Loucy (cell line): ENCODE measurements at regions not wholly inside any gene's neighbourhood (a gene's known extent, or its start where the extent isn't known, plus 50 kb on each side); places are given as distances from the start of the nearest gene placed in this dataset.

Experiments
- H2AFZ ChIP-seq: fragments of 200-600 bp; sonication (generic); 2 replicates; pipeline ENCODE4 v1.6.0; 2016; ENCODE audit warnings: antibody characterized with exemption, mild to moderate bottlenecking, low read length, moderate library complexity
- H3F3A ChIP-seq: fragments of 200-600 bp; 2 replicates; pipeline ENCODE4 v1.6.0; 2016; ENCODE audit warnings: antibody characterized with exemption, low read depth, mild to moderate bottlenecking
- H3K27me3 ChIP-seq: fragments of 200-600 bp; sonication (generic); 2 replicates; pipeline ENCODE4 v1.6.1; 2014; ENCODE audit warnings: low read length, mild to moderate bottlenecking; ENCODE audit not compliant: insufficient read depth, poor library complexity, severe bottlenecking
- H3K36me3 ChIP-seq: fragments of 200-600 bp; sonication (generic); 2 replicates; pipeline ENCODE4 v1.6.1; 2016; ENCODE audit warnings: low read length; ENCODE audit not compliant: insufficient read depth
- H3K4me1 ChIP-seq: fragments of 200-600 bp; sonication (generic); 2 replicates; pipeline ENCODE4 v1.5.1; 2014; ENCODE audit warnings: low read length, mild to moderate bottlenecking; ENCODE audit not compliant: insufficient read depth, poor library complexity, severe bottlenecking
- H3K4me2 ChIP-seq: fragments of 200-600 bp; sonication (generic); 2 replicates; pipeline ENCODE4 v1.6.0; 2014; ENCODE audit warnings: antibody characterized with exemption, low read length, low read depth, mild to moderate bottlenecking; ENCODE audit not compliant: poor library complexity, severe bottlenecking
- H3K4me3 ChIP-seq: fragments of 200-600 bp; sonication (generic); 2 replicates; pipeline ENCODE4 v1.5.1; 2014; ENCODE audit warnings: low read length, mild to moderate bottlenecking, mixed read lengths; ENCODE audit not compliant: poor library complexity, severe bottlenecking
- H3K79me2 ChIP-seq: fragments of 200-600 bp; sonication (generic); 2 replicates; pipeline ENCODE4 v1.6.1; 2014; ENCODE audit warnings: low read length; ENCODE audit not compliant: insufficient read depth
- H3K9ac ChIP-seq: fragments of 200-600 bp; sonication (generic); 2 replicates; pipeline ENCODE4 v1.6.0; 2014; ENCODE audit warnings: mild to moderate bottlenecking, low read depth, low read length, moderate library complexity; ENCODE audit not compliant: poor library complexity, severe bottlenecking
- H3K9me2 ChIP-seq: fragments of 200-600 bp; sonication (generic); replicated peaks from 2 replicates; pipeline ENCODE4 v1.6.1; 2016; ENCODE audit warnings: low read depth, low read length, mixed read lengths
- H3K9me3 ChIP-seq: fragments of 200-600 bp; sonication (generic); 2 replicates; pipeline ENCODE4 v1.6.1; 2014; ENCODE audit warnings: mild to moderate bottlenecking, antibody characterized with exemption, low read length, low read depth; ENCODE audit not compliant: insufficient read depth
- H4K20me1 ChIP-seq: fragments of 200-600 bp; sonication (generic); 2 replicates; pipeline ENCODE4 v1.6.0; 2014; ENCODE audit warnings: antibody characterized with exemption, low read length, mild to moderate bottlenecking; ENCODE audit not compliant: insufficient read depth, poor library complexity, severe bottlenecking
- EZH2phosphoT487 ChIP-seq: fragments of 200-600 bp; IDR thresholded peaks from 2 replicates; pipeline ENCODE4 v1.6.1; 2018; ENCODE audit warnings: antibody characterized with exemption, mild to moderate bottlenecking, moderate library complexity, borderline replicate concordance
- TF ChIP-seq, protein P1 (sequence below): fragments of 200-600 bp; sonication (generic); conservative IDR thresholded peaks from 2 replicates; pipeline ENCODE4 v1.5.1; 2014; ENCODE audit warnings: mild to moderate bottlenecking, antibody characterized with exemption, low read length

DNA sequence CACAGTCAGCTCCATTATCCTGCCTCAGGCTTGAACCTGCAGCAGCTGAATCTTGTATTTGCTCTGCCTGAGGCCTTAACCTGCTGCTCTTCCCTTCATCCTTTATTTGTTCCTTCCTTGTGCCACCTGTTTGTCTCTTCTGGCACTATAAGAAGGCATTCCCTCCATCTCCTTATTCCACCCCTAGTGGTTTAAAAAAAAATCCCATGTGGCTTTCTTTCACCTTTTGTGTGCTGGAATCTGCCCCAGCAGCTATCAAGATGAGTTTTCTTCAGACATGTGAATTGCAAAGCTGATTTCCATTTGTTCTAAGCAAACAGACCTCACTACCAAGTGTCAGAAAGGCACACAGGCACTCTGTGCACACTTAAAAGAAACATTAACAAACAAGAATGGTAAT, 294.6 kb downstream of the TTLL7 start:
- Histone ChIP-seq H4K20me1 (no peaks in the 10 kb centered on the region), H3K4me2 (no peak overlapping the region), H3K79me2 (no peaks in the 10 kb centered on the region), H2AFZ (no peak overlapping the region), H3K9me3 (no peaks in the 10 kb centered on the region), H3K4me3 (no peak overlapping the region), H3K9me2 (no peaks in the 10 kb centered on the region), H3K4me1 (no peaks in the 10 kb centered on the region), H3K9ac (no peak overlapping the region), H3K36me3 (no peaks in the 10 kb centered on the region), H3K27me3 (no peaks in the 10 kb centered on the region), H3F3A (no peaks in the 10 kb centered on the region)
- no peak for TF ChIP-seq EZH2phosphoT487
- TF ChIP-seq, protein P1, sequence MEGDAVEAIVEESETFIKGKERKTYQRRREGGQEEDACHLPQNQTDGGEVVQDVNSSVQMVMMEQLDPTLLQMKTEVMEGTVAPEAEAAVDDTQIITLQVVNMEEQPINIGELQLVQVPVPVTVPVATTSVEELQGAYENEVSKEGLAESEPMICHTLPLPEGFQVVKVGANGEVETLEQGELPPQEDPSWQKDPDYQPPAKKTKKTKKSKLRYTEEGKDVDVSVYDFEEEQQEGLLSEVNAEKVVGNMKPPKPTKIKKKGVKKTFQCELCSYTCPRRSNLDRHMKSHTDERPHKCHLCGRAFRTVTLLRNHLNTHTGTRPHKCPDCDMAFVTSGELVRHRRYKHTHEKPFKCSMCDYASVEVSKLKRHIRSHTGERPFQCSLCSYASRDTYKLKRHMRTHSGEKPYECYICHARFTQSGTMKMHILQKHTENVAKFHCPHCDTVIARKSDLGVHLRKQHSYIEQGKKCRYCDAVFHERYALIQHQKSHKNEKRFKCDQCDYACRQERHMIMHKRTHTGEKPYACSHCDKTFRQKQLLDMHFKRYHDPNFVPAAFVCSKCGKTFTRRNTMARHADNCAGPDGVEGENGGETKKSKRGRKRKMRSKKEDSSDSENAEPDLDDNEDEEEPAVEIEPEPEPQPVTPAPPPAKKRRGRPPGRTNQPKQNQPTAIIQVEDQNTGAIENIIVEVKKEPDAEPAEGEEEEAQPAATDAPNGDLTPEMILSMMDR, result no peak

DNA sequence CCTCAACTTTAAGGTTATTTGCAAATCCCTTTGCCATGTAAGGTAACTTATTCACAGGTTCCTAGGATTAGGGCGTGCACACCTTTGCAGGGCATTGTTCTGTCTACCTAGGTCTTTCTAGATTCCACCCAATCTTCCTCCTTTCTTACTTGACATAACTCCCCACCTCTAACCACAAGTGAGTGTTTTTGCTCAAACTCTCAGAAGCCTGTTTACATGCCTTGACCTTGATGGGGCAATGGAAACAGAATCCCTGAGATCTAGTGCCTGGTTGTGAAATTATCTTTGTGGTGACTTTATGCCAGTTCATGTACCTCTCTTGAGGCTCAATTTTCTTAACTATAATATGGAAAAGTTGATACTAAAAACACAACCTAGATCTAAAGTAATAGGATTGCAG, 296.6 kb downstream of the TTLL7 start:
- no peaks in the 10 kb centered on the region for H4K20me1 ChIP-seq

DNA sequence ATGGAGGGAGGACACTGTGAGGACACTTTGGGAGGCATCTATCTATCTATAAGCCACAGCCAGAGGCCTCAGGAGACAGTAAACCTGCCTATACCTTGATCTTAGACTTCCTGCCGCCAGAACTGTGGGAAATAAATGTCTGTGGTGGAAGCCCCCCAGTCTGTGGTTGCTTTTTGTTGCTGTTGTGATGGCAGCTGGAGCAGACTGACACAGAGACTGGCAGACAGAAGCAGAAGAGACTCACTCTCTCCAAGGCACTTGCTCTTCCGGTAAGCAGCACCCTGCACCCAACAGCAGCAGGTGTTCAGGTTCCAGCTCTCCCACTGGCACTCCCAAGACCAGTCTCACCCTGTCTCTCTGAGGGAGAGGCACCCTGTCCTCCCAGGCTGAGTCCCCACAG, 297.6 kb downstream of the TTLL7 start:
- H3K36me3 ChIP-seq, result no peaks in the 10 kb centered on the region
- no peaks in the 10 kb centered on the region for H3K27me3 ChIP-seq
- no peaks in the 10 kb centered on the region for H3K9me2 ChIP-seq
- no peak overlapping the region for H3K9ac ChIP-seq
- H3K4me3 ChIP-seq, result no peak overlapping the region
- H2AFZ ChIP-seq, result no peak overlapping the region
- H3K79me2 ChIP-seq, result no peaks in the 10 kb centered on the region
- no peaks in the 10 kb centered on the region for H3K9me3 ChIP-seq
- H3K4me2 ChIP-seq, result no peak overlapping the region
- no peaks in the 10 kb centered on the region for H4K20me1 ChIP-seq
- no peaks in the 10 kb centered on the region for H3K4me1 ChIP-seq
- H3F3A ChIP-seq, result no peaks in the 10 kb centered on the region
- no peak for TF ChIP-seq EZH2phosphoT487
- TF ChIP-seq, protein P1, result no peak

More for the DNA sequence above, 296.6 kb downstream of the TTLL7 start:
- Histone ChIP-seq H3K27me3 (no peaks in the 10 kb centered on the region), H3K4me3 (no peak overlapping the region), H3F3A (no peaks in the 10 kb centered on the region), H3K79me2 (no peaks in the 10 kb centered on the region), H3K4me2 (no peak overlapping the region), H3K9me3 (no peaks in the 10 kb centered on the region), H3K4me1 (no peaks in the 10 kb centered on the region), H2AFZ (no peak overlapping the region), H3K9me2 (no peaks in the 10 kb centered on the region), H3K9ac (no peak overlapping the region), H3K36me3 (no peaks in the 10 kb centered on the region)
- TF ChIP-seq, protein P1, result no peak
- TF ChIP-seq EZH2phosphoT487, result no peak
